ENCODE measurements at regions not wholly inside any gene's neighbourhood (a gene's known extent, or its start where the extent isn't known, plus 50 kb on each side); places are given as distances from the start of the nearest gene placed in this dataset.

- peak; percentile 67 for DNase-seq (ENCODE audit: extremely low read depth, insufficient read length)
- no peak for TF ChIP-seq CTCF (IDR thresholded peaks at IDR 0.05; ENCODE audit: insufficient read depth, low read length, poor library complexity, severe bottlenecking)
- Histone ChIP-seq H3K27me3 (replicated peaks; ENCODE audit: control insufficient read depth, insufficient read depth, low read length) (no peaks in the 10 kb centered on the region), H3K4me3 (replicated peaks; ENCODE audit: low read depth, low read length) (no peak overlapping the region), H3K36me3 (ENCODE audit: control insufficient read depth, insufficient read depth, low read length) (no peaks in the 10 kb centered on the region)
Measured at GRCh38 chr10:22765660-22766547, 51.5 kb upstream of the PIP4K2A start.

- Histone ChIP-seq H3K27me3 (replicated peaks; ENCODE audit: control insufficient read depth, insufficient read depth, low read length) (no peaks in the 10 kb centered on the region), H3K36me3 (ENCODE audit: control insufficient read depth, insufficient read depth, low read length) (no peaks in the 10 kb centered on the region), H3K4me3 (replicated peaks; ENCODE audit: low read depth, low read length) (no peak overlapping the region)
- TF ChIP-seq CTCF (IDR thresholded peaks at IDR 0.05; ENCODE audit: insufficient read depth, low read length, poor library complexity, severe bottlenecking): no peak
- no peak for DNase-seq (ENCODE audit: extremely low read depth, insufficient read length)
Measured at GRCh38 chr10:22764639-22765038, 50.3 kb upstream of the PIP4K2A start.
